AG04449 (cell line): ENCODE measurements at regions not wholly inside any gene's neighbourhood (a gene's known extent, or its start where the extent isn't known, plus 50 kb on each side); places are given as distances from the start of the nearest gene placed in this dataset.

Experiments
- CTCF ChIA-PET: fragments of 350-600 bp; formaldehyde crosslinking; extraction: SDS; loops from one replicate; lab custom pipeline; 2021; ENCODE audit warnings: antibody characterized with exemption; lab: Yijun Ruan, JAX
- POLR2A ChIA-PET: fragments of 400-600, 350-600 bp; formaldehyde crosslinking; extraction: SDS; loops from one replicate; lab custom pipeline; 2020; ENCODE audit warnings: antibody characterized with exemption, inconsistent platforms; lab: Yijun Ruan, JAX
- DNase-seq: peaks from one replicate; pipeline ENCODE4 v3.0.0-alpha.2; 2010; ENCODE audit warnings: low read depth, low spot score
- H3K4me3 ChIP-seq: 2 replicates; pipeline ENCODE4 v1.5.1; 2011; ENCODE audit warnings: low read depth, mild to moderate bottlenecking, control low read depth, low read length
- TF ChIP-seq, protein P1 (sequence below): IDR thresholded peaks from one replicate; pipeline ENCODE4 v1.5.1; 2011; ENCODE audit warnings: mild to moderate bottlenecking, moderate library complexity, low read length, control low read depth, inconsistent platforms; ENCODE audit not compliant: insufficient read depth; ENCODE audit errors: missing control alignments

- no peak for DNase-seq
- H3K4me3 ChIP-seq, result no peak overlapping the region
- CTCF ChIA-PET, result no interaction called here
- TF ChIP-seq, protein P1, sequence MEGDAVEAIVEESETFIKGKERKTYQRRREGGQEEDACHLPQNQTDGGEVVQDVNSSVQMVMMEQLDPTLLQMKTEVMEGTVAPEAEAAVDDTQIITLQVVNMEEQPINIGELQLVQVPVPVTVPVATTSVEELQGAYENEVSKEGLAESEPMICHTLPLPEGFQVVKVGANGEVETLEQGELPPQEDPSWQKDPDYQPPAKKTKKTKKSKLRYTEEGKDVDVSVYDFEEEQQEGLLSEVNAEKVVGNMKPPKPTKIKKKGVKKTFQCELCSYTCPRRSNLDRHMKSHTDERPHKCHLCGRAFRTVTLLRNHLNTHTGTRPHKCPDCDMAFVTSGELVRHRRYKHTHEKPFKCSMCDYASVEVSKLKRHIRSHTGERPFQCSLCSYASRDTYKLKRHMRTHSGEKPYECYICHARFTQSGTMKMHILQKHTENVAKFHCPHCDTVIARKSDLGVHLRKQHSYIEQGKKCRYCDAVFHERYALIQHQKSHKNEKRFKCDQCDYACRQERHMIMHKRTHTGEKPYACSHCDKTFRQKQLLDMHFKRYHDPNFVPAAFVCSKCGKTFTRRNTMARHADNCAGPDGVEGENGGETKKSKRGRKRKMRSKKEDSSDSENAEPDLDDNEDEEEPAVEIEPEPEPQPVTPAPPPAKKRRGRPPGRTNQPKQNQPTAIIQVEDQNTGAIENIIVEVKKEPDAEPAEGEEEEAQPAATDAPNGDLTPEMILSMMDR, result no peak
- POLR2A ChIA-PET, result no interaction called here
Measured at GRCh38 chr3:67854663-67855062, 200.3 kb upstream of the SUCLG2 start.

DNA sequence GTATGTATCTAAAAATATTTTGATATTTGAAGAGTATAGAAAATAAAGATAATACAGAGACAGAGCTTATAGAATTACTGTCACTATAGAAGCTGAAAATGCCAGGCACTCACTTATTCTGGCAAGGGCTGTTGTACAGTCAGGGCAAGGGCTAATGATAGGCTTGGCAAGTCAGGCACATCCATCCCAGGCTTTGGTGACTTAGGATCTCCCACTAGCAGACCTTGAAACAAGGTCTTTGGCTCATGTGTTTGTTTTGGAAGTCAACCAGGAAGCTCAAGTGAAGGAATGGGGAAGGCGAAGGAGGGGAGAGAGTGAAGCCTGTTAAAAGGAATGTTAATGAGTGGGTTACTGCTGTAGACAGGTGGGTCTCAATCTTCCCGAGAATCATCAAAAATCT is 199.1 kb upstream of the SUCLG2 start:
- DNase-seq, result no peak
- ChIA-PET CTCF (no interaction called here), POLR2A (no interaction called here)
- no peak overlapping the region for H3K4me3 ChIP-seq
- TF ChIP-seq, protein P1, result no peak

DNA sequence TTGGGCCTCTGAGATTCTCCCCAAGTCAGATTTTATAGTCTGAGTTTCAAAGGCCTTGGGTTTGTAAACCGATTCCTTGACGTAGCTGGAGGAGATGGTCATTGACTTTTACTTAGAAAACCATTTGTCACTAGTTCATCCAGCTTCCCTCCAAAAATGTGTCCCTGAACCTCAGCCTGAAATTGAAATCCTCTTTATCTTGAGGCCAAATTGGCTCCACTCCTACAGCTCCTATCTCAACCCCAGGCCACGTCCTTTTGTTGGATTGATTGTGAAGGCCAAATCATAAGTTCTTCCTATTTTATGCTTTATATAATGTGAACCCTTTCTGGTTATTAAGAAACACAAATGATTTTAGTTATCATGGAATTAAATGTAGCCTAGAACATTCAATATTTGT is 193.9 kb upstream of the SUCLG2 start:
- POLR2A ChIA-PET, result no interaction called here
- TF ChIP-seq, protein P1, result no peak
- CTCF ChIA-PET, result interaction anchor here (1.6 kb wide), 1 partner anchor 58 kb away, joined by 5 read pairs; no protein-coding TSS in a partner anchor
- no peak overlapping the region for H3K4me3 ChIP-seq
- no peak for DNase-seq

GRCh38 chr3:67846166-67846565 is 191.8 kb upstream of the SUCLG2 start:
- ChIA-PET POLR2A (no interaction called here), CTCF (no interaction called here)
- no peak overlapping the region for H3K4me3 ChIP-seq
- TF ChIP-seq, protein P1, result no peak
- DNase-seq, result no peak

- CTCF ChIA-PET, result no interaction called here
- DNase-seq, result no peak
- no peak overlapping the region for H3K4me3 ChIP-seq
- POLR2A ChIA-PET, result no interaction called here
- TF ChIP-seq, protein P1, result no peak
Measured at GRCh38 chr3:67832817-67833216, 178.4 kb upstream of the SUCLG2 start.

DNA sequence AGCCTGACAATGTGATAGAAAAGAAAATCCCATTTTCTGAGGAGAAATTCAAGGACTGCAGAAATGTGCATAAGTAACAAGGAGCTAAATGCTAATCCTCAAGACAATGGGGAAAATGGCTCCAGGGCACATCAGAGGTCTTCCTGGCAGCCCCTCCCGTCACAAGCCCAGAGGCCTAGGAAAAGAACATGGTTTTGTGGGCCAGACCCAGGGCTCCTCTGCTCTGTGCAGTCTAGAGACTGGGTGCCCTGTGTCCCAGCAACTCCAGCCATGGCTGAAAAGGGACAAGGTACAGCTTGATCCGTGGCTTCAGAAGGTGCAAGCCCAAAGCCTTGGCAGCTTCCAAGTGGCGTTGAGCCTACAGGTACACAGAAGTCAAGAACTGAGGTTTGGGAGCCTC is 176.8 kb upstream of the SUCLG2 start:
- POLR2A ChIA-PET, result no interaction called here

More for the DNA sequence above, 176.8 kb upstream of the SUCLG2 start:
- H3K4me3 ChIP-seq, result no peak overlapping the region
- CTCF ChIA-PET, result no interaction called here
- no peak for DNase-seq
- TF ChIP-seq, protein P1, result no peak
